Sigmoid colon (tissue), 6 donors: ENCODE measurements at regions not wholly inside any gene's neighbourhood (a gene's known extent, or its start where the extent isn't known, plus 50 kb on each side); places are given as distances from the start of the nearest gene placed in this dataset.
A peak's percentile ranks its signal among the peaks of the same experiment; 100 is the strongest.

Source experiments
- DNase-seq: peaks from one replicate; pipeline ENCODE4 v3.0.0-alpha.2; 2019
- H3K27ac ChIP-seq, 4 donors: fragments of 200-600 bp; sonication (generic); one replicate each; pipeline ENCODE4 v1.5.1; 2016 to 2019; ENCODE audit warnings: mild to moderate bottlenecking in 1 of 4
- H3K27me3 ChIP-seq, 3 donors: fragments of 200-600 bp; sonication (generic); one replicate each; pipeline ENCODE4 v1.5.1; 2019; ENCODE audit warnings: mild to moderate bottlenecking in 1 of 3
- H3K36me3 ChIP-seq, 4 donors: fragments of 200-600 bp; sonication (generic); one replicate each; pipeline ENCODE4 v1.5.1; 2016 to 2019
- H3K4me1 ChIP-seq, 4 donors: fragments of 200-600 bp; sonication (generic); one replicate each; pipeline ENCODE4 v1.5.1; 2017 to 2019
- H3K4me3 ChIP-seq, 4 donors: fragments of 200-600 bp; sonication (generic); one replicate each; pipeline ENCODE4 v1.5.1; 2017 to 2019; ENCODE audit warnings: mild to moderate bottlenecking in 2 of 4, moderate library complexity in 1 of 4
- H3K9me3 ChIP-seq, 4 donors: fragments of 200-600 bp in 3 of 4; sonication (generic) in 3 of 4; one replicate each; pipeline versions ENCODE4 v1.5.1 to v1.6.1; 2013 to 2019
- CTCF ChIP-seq, 4 experiments: fragments of 450-650 bp in 3 of 4; fragments of 200-600 bp in 1 of 4; IDR thresholded peaks; one replicate each; pipeline ENCODE4 v1.5.1; 2016 to 2019; ENCODE audit warnings: antibody characterized with exemption in 4 of 4, mild to moderate bottlenecking in 3 of 4, moderate library complexity in 2 of 4
- EP300 ChIP-seq, 4 donors: sonication (generic); formaldehyde crosslinking; IDR thresholded peaks; one replicate each; pipeline ENCODE4 v1.6.1; 2017; ENCODE audit warnings: antibody characterized with exemption in 4 of 4
- POLR2A ChIP-seq, 2 donors: fragments of 450-650 bp; IDR thresholded peaks; one replicate each; pipeline ENCODE4 v1.6.1; 2016; ENCODE audit warnings: antibody characterized with exemption in 2 of 2, mild to moderate bottlenecking in 2 of 2, moderate library complexity in 2 of 2
- POLR2AphosphoS5 ChIP-seq, 4 donors: sonication (generic); formaldehyde crosslinking; IDR thresholded peaks; one replicate each; pipeline ENCODE4 v1.6.1; 2017; ENCODE audit warnings: antibody characterized with exemption in 4 of 4
- WGBS, 2 donors: extraction: QIAGEN DNeasy Blood & Tissue Kit; methylation state at CpG; one replicate each; pipeline ENCODE4 v1.1.7; 2013; 5-methylcytosine and 5-hydroxymethylcytosine counted together
- intact Hi-C: fragments of 100-400 bp; cut with DNase I; formaldehyde crosslinking; loops from one replicate; pipeline ENCODE4 v1.15.1; 2023
- donor health status: healthy with polysubstance abuse.
- donor health status: healthy.

DNA sequence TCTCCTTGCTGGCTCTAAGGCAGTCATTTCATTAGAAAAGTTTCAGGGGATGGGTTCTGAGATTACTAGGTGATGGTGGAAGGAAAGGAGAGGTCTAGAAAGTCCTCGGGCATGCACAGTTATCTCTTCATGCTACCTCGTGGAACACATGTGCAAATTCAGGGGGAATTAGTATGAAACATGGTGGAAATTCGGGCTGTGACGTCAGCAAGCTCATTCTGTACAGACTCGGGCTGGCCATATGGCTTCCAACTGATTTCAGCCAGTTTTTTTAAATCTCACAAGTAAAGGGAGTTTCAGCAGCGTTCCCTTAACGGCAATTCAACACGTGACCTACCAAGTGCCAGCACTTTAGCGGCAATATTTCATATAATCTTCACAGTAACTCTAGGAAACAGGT, 251.1 kb downstream of the TBL1XR1 start:
- Histone ChIP-seq H3K4me1 (no peaks in the 10 kb centered on the region), H3K27ac (no peak overlapping the region), H3K36me3 (no peaks in the 10 kb centered on the region), H3K27me3 (no peaks in the 10 kb centered on the region), H3K4me3 (no peak overlapping the region), H3K9me3 (no peaks in the 10 kb centered on the region)
- 86 to 89% methylated on average over 9 of the region's 9 CpGs for WGBS, 2 donors
- TF ChIP-seq EP300 (IDR thresholded peaks at IDR 0.05): no peak
- no peak for TF ChIP-seq POLR2A (IDR thresholded peaks at IDR 0.05)
- TF ChIP-seq POLR2AphosphoS5 (IDR thresholded peaks at IDR 0.05): no peak
- TF ChIP-seq CTCF (IDR thresholded peaks at IDR 0.05): no peak
- intact Hi-C loops: no loop called here
- no peak for DNase-seq

- DNase-seq: no peak
- Histone ChIP-seq H3K36me3 (no peaks in the 10 kb centered on the region), H3K27me3 (no peaks in the 10 kb centered on the region), H3K4me3 (no peak overlapping the region), H3K9me3 (no peaks in the 10 kb centered on the region), H3K4me1 (peaks cover 0 to 17% (median 8%) of the 10 kb centered on the region in 4 donors), H3K27ac (no peak overlapping the region)
- 82 to 92% methylated on average over 1 of the region's 1 CpG for WGBS, 2 donors
- intact Hi-C loops: no loop called here
- TF ChIP-seq CTCF (IDR thresholded peaks at IDR 0.05) (no peak), EP300 (IDR thresholded peaks at IDR 0.05) (no peak), POLR2AphosphoS5 (IDR thresholded peaks at IDR 0.05) (no peak), POLR2A (IDR thresholded peaks at IDR 0.05) (no peak)
Measured at GRCh38 chr3:176942305-176942704, 255.0 kb downstream of the TBL1XR1 start.

DNA sequence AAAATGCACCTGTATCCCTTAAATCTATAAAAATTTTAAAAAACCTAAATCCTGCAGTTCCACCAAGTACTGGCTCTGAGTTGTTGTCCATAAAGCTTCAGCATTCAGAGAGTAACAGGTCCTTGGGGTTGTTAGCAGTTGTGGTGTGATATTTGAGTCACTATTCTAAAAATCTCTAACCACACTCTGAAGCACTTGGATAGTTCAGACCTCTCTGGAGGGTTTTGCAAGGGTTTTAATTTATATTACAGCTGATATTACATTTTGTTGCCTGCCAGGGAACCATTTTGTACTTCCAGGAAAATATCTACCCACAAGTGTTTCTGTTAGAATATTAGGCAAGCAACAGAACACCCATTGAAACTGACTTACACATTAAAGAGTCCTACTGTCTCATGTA, 255.6 kb downstream of the TBL1XR1 start:
- Histone ChIP-seq H3K4me1 (peaks cover 0 to 17% (median 8%) of the 10 kb centered on the region in 4 donors), H3K9me3 (no peaks in the 10 kb centered on the region), H3K4me3 (no peak overlapping the region), H3K27ac (no peak overlapping the region), H3K36me3 (no peaks in the 10 kb centered on the region), H3K27me3 (no peaks in the 10 kb centered on the region)
- intact Hi-C loops: no loop called here
- no peak for DNase-seq
- TF ChIP-seq POLR2AphosphoS5 (IDR thresholded peaks at IDR 0.05) (no peak), POLR2A (IDR thresholded peaks at IDR 0.05) (no peak), CTCF (IDR thresholded peaks at IDR 0.05) (no peak), EP300 (IDR thresholded peaks at IDR 0.05) (no peak)

- 20 to 51% methylated on average over 10 of the region's 10 CpGs for WGBS, 2 donors
- intact Hi-C loops: loop anchor here (1.0 to 5.0 kb wide), 2 partner anchors 67 to 425 kb away; no protein-coding TSS in a partner anchor
- Histone ChIP-seq H3K4me3 (no peak overlapping the region), H3K27me3 (no peaks in the 10 kb centered on the region), H3K36me3 (no peaks in the 10 kb centered on the region), H3K4me1 (peaks cover 0 to 17% (median 8%) of the 10 kb centered on the region in 4 donors), H3K9me3 (no peaks in the 10 kb centered on the region), H3K27ac (no peak overlapping the region)
- no peak for TF ChIP-seq POLR2A (IDR thresholded peaks at IDR 0.05)
- peak in 2 of 4 donors; percentile 19 to 40 for TF ChIP-seq POLR2AphosphoS5 (IDR thresholded peaks at IDR 0.05)
- TF ChIP-seq CTCF (IDR thresholded peaks at IDR 0.05): peak; percentile 20 to 72 (median 62)
- TF ChIP-seq EP300 (IDR thresholded peaks at IDR 0.05): no peak
- DNase-seq: no peak
Measured at GRCh38 chr3:176939022-176939817, 258.1 kb downstream of the TBL1XR1 start.
